HEK293 (cell line): ENCODE measurements at regions not wholly inside any gene's neighbourhood (a gene's known extent, or its start where the extent isn't known, plus 50 kb on each side); places are given as distances from the start of the nearest gene placed in this dataset.

Experiments
- CTCF ChIA-PET: fragments of 350-600 bp; formaldehyde crosslinking; extraction: SDS; loops from one replicate; lab custom pipeline; 2021; ENCODE audit warnings: antibody characterized with exemption; lab: Yijun Ruan, JAX
- POLR2A ChIA-PET: fragments of 300-600 bp; formaldehyde crosslinking; extraction: SDS; loops from one replicate; lab custom pipeline; 2020; ENCODE audit warnings: antibody characterized with exemption, inconsistent platforms; lab: Yijun Ruan, JAX
- H3K27ac ChIP-seq: fragments of 200-500 bp; sonication (Bioruptor generic); 2 replicates; pipeline ENCODE4 v1.5.1; 2014; ENCODE audit warnings: low read depth, low read length, control low read depth, inconsistent platforms; ENCODE audit errors: extremely low read depth
- H3K36me3 ChIP-seq, 2 experiments: fragments of 200-500 bp in 1 of 2; sonication (Bioruptor generic) in 1 of 2; 1 replicate in 1 of 2; 2 replicates in 1 of 2; pipeline ENCODE4 v1.5.1; 2014 to 2017; ENCODE audit warnings: inconsistent platforms in 2 of 2, low read length in 2 of 2; ENCODE audit not compliant: control insufficient read depth in 2 of 2, insufficient read depth in 1 of 2
- H3K4me1 ChIP-seq: fragments of 200-500 bp; sonication (Bioruptor generic); 2 replicates; pipeline ENCODE4 v1.5.1; 2014; ENCODE audit warnings: mild to moderate bottlenecking, low read length, inconsistent platforms; ENCODE audit not compliant: control insufficient read depth, insufficient read depth
- H3K4me3 ChIP-seq: 2 replicates; pipeline ENCODE4 v1.5.1; 2011; ENCODE audit warnings: low read depth, mild to moderate bottlenecking, control low read depth, low read length, moderate library complexity
- H3K9me3 ChIP-seq: fragments of 200-500 bp; sonication (Bioruptor generic); 2 replicates; pipeline ENCODE4 v1.5.1; 2014; ENCODE audit warnings: low read depth, low read length, inconsistent platforms; ENCODE audit not compliant: control insufficient read depth, insufficient read depth
- MYNN ChIP-seq: fragments of 450-650 bp; formaldehyde crosslinking; IDR thresholded peaks from 2 replicates; pipeline ENCODE4 v1.5.1; 2016; ENCODE audit warnings: missing biosample characterization, missing genetic modification characterization, borderline replicate concordance
- PRDM10 ChIP-seq: fragments of 450-650 bp; formaldehyde crosslinking; IDR thresholded peaks from 2 replicates; pipeline ENCODE4 v1.5.1; 2016; ENCODE audit warnings: missing biosample characterization, missing genetic modification characterization
- ZBTB1 ChIP-seq: fragments of 450-650 bp; formaldehyde crosslinking; IDR thresholded peaks from 2 replicates; pipeline ENCODE4 v1.5.1; 2016; ENCODE audit warnings: missing biosample characterization, missing genetic modification characterization
- ZNF2 ChIP-seq: fragments of 450-650 bp; formaldehyde crosslinking; IDR thresholded peaks from 2 replicates; pipeline ENCODE4 v1.5.1; 2016; ENCODE audit warnings: missing biosample characterization, missing genetic modification characterization
- ZNF223 ChIP-seq: fragments of 450-650 bp; formaldehyde crosslinking; IDR thresholded peaks from 2 replicates; pipeline ENCODE4 v1.5.1; 2016; ENCODE audit warnings: missing biosample characterization, missing genetic modification characterization
- ZNF335 ChIP-seq: fragments of 450-650 bp; formaldehyde crosslinking; conservative IDR thresholded peaks from 2 replicates; pipeline ENCODE4 v1.5.1; 2016; ENCODE audit warnings: missing biosample characterization, missing genetic modification characterization
- ZNF350 ChIP-seq: fragments of 450-650 bp; formaldehyde crosslinking; IDR thresholded peaks from 2 replicates; pipeline ENCODE4 v1.5.0; 2017; ENCODE audit warnings: missing biosample characterization, mild to moderate bottlenecking, missing genetic modification characterization
- ZNF391 ChIP-seq: fragments of 450-650 bp; formaldehyde crosslinking; IDR thresholded peaks from 2 replicates; pipeline ENCODE4 v1.5.1; 2016; ENCODE audit warnings: low read depth, missing biosample characterization, missing genetic modification characterization, borderline replicate concordance
- ZNF529 ChIP-seq: fragments of 450-650 bp; formaldehyde crosslinking; IDR thresholded peaks from 2 replicates; pipeline ENCODE4 v1.5.1; 2017; ENCODE audit warnings: missing genetic modification characterization, missing biosample characterization; ENCODE audit not compliant: insufficient replicate concordance
- ZNF626 ChIP-seq: fragments of 450-650 bp; sonication (Bioruptor Pico); formaldehyde crosslinking; IDR thresholded peaks from 2 replicates; pipeline ENCODE4 v1.5.1; 2018; ENCODE audit warnings: missing biosample characterization, missing genetic modification characterization, inconsistent platforms
- ZNF645 ChIP-seq: fragments of 450-650 bp; formaldehyde crosslinking; IDR thresholded peaks from 2 replicates; pipeline ENCODE4; 2016; ENCODE audit warnings: missing biosample characterization, missing genetic modification characterization
- ZNF707 ChIP-seq: fragments of 450-650 bp; formaldehyde crosslinking; IDR thresholded peaks from 2 replicates; pipeline ENCODE4 v1.5.1; 2016; ENCODE audit warnings: missing biosample characterization, missing genetic modification characterization
- ZNF768 ChIP-seq: fragments of 450-650 bp; formaldehyde crosslinking; IDR thresholded peaks from 2 replicates; pipeline ENCODE4 v1.5.1; 2018; ENCODE audit warnings: missing biosample characterization, mild to moderate bottlenecking, missing genetic modification characterization
- TF ChIP-seq, protein P1 (sequence below): fragments of 450-650 bp; formaldehyde crosslinking; IDR thresholded peaks from 2 replicates; pipeline ENCODE4 v1.5.1; 2016; ENCODE audit warnings: missing biosample characterization, missing genetic modification characterization
- TF ChIP-seq, protein P2 (sequence below): fragments of 450-650 bp; formaldehyde crosslinking; IDR thresholded peaks from 2 replicates; pipeline ENCODE4 v1.5.1; 2017; ENCODE audit warnings: missing biosample characterization, missing genetic modification characterization
- TF ChIP-seq, protein P3 (sequence below): fragments of 450-650 bp; formaldehyde crosslinking; IDR thresholded peaks from 2 replicates; pipeline ENCODE4 v1.5.1; 2016; ENCODE audit warnings: missing biosample characterization, missing genetic modification characterization

- TF ChIP-seq, protein P1, sequence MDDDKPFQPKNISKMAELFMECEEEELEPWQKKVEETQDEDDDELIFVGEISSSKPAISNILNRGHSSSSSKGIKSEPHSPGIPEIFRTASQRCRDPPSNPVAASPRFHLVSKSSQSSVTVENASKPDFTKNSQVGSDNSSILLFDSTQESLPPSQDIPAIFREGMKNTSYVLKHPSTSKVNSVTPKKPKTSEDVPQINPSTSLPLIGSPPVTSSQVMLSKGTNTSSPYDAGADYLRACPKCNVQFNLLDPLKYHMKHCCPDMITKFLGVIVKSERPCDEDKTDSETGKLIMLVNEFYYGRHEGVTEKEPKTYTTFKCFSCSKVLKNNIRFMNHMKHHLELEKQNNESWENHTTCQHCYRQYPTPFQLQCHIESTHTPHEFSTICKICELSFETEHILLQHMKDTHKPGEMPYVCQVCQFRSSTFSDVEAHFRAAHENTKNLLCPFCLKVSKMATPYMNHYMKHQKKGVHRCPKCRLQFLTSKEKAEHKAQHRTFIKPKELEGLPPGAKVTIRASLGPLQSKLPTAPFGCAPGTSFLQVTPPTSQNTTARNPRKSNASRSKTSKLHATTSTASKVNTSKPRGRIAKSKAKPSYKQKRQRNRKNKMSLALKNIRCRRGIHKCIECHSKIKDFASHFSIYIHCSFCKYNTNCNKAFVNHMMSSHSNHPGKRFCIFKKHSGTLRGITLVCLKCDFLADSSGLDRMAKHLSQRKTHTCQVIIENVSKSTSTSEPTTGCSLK = no peak
- TF ChIP-seq ZNF768 (tag by site-specific recombination) (no peak), ZNF223 (tag by site-specific recombination) (no peak), ZNF335 (tag by site-specific recombination) (no peak), ZNF707 (tag by site-specific recombination) (no peak), ZNF626 (tag by site-specific recombination) (no peak)
- TF ChIP-seq, protein P2, sequence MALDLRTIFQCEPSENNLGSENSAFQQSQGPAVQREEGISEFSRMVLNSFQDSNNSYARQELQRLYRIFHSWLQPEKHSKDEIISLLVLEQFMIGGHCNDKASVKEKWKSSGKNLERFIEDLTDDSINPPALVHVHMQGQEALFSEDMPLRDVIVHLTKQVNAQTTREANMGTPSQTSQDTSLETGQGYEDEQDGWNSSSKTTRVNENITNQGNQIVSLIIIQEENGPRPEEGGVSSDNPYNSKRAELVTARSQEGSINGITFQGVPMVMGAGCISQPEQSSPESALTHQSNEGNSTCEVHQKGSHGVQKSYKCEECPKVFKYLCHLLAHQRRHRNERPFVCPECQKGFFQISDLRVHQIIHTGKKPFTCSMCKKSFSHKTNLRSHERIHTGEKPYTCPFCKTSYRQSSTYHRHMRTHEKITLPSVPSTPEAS (tag by site-specific recombination) = no peak
Measured at GRCh38 chr2:201956361-201956760, 77.3 kb upstream of the FZD7 start (continued).

GRCh38 chr2:201957091-201957490 is 76.6 kb upstream of the FZD7 start:
- Histone ChIP-seq H3K4me3 (no peak overlapping the region), H3K36me3 (no peaks in the 10 kb centered on the region), H3K4me1 (no peaks in the 10 kb centered on the region), H3K27ac (no peak overlapping the region), H3K9me3 (no peaks in the 10 kb centered on the region)
- TF ChIP-seq ZNF391 (no peak), ZBTB1 (tag by site-specific recombination) (no peak), ZNF2 (tag by site-specific recombination) (no peak), ZNF529 (tag by site-specific recombination) (no peak), PRDM10 (no peak), MYNN (tag by site-specific recombination) (no peak), ZNF645 (tag by site-specific recombination) (no peak), ZNF350 (tag by site-specific recombination) (no peak)
- TF ChIP-seq, protein P3, sequence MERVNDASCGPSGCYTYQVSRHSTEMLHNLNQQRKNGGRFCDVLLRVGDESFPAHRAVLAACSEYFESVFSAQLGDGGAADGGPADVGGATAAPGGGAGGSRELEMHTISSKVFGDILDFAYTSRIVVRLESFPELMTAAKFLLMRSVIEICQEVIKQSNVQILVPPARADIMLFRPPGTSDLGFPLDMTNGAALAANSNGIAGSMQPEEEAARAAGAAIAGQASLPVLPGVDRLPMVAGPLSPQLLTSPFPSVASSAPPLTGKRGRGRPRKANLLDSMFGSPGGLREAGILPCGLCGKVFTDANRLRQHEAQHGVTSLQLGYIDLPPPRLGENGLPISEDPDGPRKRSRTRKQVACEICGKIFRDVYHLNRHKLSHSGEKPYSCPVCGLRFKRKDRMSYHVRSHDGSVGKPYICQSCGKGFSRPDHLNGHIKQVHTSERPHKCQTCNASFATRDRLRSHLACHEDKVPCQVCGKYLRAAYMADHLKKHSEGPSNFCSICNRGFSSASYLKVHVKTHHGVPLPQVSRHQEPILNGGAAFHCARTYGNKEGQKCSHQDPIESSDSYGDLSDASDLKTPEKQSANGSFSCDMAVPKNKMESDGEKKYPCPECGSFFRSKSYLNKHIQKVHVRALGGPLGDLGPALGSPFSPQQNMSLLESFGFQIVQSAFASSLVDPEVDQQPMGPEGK (tag by site-specific recombination) = no peak
- ChIA-PET POLR2A (no interaction called here), CTCF (no interaction called here)
